ENCODE measurements at regions not wholly inside any gene's neighbourhood (a gene's known extent, or its start where the extent isn't known, plus 50 kb on each side); places are given as distances from the start of the nearest gene placed in this dataset.

- no peak for TF ChIP-seq RFX5 (IDR thresholded peaks at IDR 0.05; ENCODE audit: low read depth, low read length)
- no peak for TF ChIP-seq ZNF224 (CRISPR knock-in tag; IDR thresholded peaks at IDR 0.05)
- no peak for TF ChIP-seq PRMT5 (CRISPR knock-in tag; IDR thresholded peaks at IDR 0.05)
These were observed 94.7 kb upstream of the WARS2 start (continued) for GRCh38 chr1:119235120-119235519.

- no peak overlapping the region for H3K4me2 ChIP-seq (ENCODE audit: insufficient read depth, low read length)
- H3K9ac ChIP-seq (ENCODE audit: insufficient read depth in 1 of 2, low read depth in 2 of 2, low read length in 2 of 2): no peak overlapping the region
- no peaks in the 10 kb centered on the region for H3K79me2 ChIP-seq (ENCODE audit: control insufficient read depth, insufficient read depth, low read length)
- DNase-seq (ENCODE audit: extremely low read depth in 1 of 4, low spot score in 3 of 4): no peak
- in situ Hi-C loops (cut with MboI) (no loop called here), intact Hi-C loops (cut with micrococcal nuclease) (no loop called here)
- H3K27me3 ChIP-seq (ENCODE audit: control insufficient read depth in 2 of 2, insufficient read depth in 2 of 2, low read length in 2 of 2): peaks cover 0 to 4% of the 10 kb centered on the region in 2 experiments; a peak in 2 of 5 replicates
- no peak overlapping the region for H3K4me3 ChIP-seq
- H3K9me3 ChIP-seq (replicated peaks; ENCODE audit: control insufficient read depth, insufficient read depth, low read depth, low read length): no peaks in the 10 kb centered on the region
- TF ChIP-seq CC2D1A (IDR thresholded peaks at IDR 0.05) (no peak), NCOA1 (IDR thresholded peaks at IDR 0.05; ENCODE audit: low read depth) (no peak)
- POLR2A ChIA-PET: interaction anchor here (1.0 kb wide), 1 partner anchor 14 kb away, joined by 3 read pairs; no protein-coding TSS in a partner anchor
- H3K4me1 ChIP-seq (replicated peaks in 1 of 2; ENCODE audit: control insufficient read depth in 2 of 2, insufficient read depth in 2 of 2, low read length in 2 of 2): no peaks in the 10 kb centered on the region
- H4K20me1 ChIP-seq (replicated peaks; ENCODE audit: control insufficient read depth, insufficient read depth, low read length): no peaks in the 10 kb centered on the region
- no peaks in the 10 kb centered on the region for H3K36me3 ChIP-seq (ENCODE audit: control insufficient read depth, insufficient read depth, low read length)
- no peaks in the 10 kb centered on the region for H3K9me1 ChIP-seq (ENCODE audit: control insufficient read depth, insufficient read depth, low read length)
- CTCF ChIA-PET (ENCODE audit: low intra/inter-chr PET ratio): no interaction called here
- FAIRE-seq: no peak
- no peak overlapping the region for H2AFZ ChIP-seq (ENCODE audit: low read depth, low read length)
- no TSS peak for BruUV-seq (replicated peaks)
- no peak for ATAC-seq
- no peak overlapping the region for H3K27ac ChIP-seq (ENCODE audit: extremely low read depth, low read depth, low read length)
- 0% methylated on average over 1 of the region's 1 CpG for WGBS (ENCODE audit: insufficient coverage, low coverage, missing lambda C conversion rate)
These were observed 105.4 kb upstream of the WARS2 start for GRCh38 chr1:119245881-119246280.

GRCh38 chr1:119249283-119249682, 108.8 kb upstream of the WARS2 start:
- H4K20me1 ChIP-seq (replicated peaks; ENCODE audit: control insufficient read depth, insufficient read depth, low read length): no peaks in the 10 kb centered on the region
- 3% methylated on average over 5 of the region's 5 CpGs for WGBS (ENCODE audit: insufficient coverage, low coverage, missing lambda C conversion rate)
- H2AFZ ChIP-seq (ENCODE audit: low read depth, low read length): no peak overlapping the region
- no peaks in the 10 kb centered on the region for H3K79me2 ChIP-seq (ENCODE audit: control insufficient read depth, insufficient read depth, low read length)
- no peaks in the 10 kb centered on the region for H3K4me1 ChIP-seq (replicated peaks in 1 of 2; ENCODE audit: control insufficient read depth in 2 of 2, insufficient read depth in 2 of 2, low read length in 2 of 2)
- no peak overlapping the region for H3K4me3 ChIP-seq
- CTCF ChIA-PET (ENCODE audit: low intra/inter-chr PET ratio): no interaction called here
- BruUV-seq (replicated peaks): no TSS peak
- DNase-seq (ENCODE audit: extremely low read depth in 1 of 4, low spot score in 3 of 4): peak in 1 of 4 experiments; percentile 8
- no peak for ATAC-seq
- no peak overlapping the region for H3K4me2 ChIP-seq (ENCODE audit: insufficient read depth, low read length)
- no peaks in the 10 kb centered on the region for H3K9me3 ChIP-seq (replicated peaks; ENCODE audit: control insufficient read depth, insufficient read depth, low read depth, low read length)
- H3K27ac ChIP-seq (ENCODE audit: extremely low read depth, low read depth, low read length): no peak overlapping the region
- no peaks in the 10 kb centered on the region for H3K9me1 ChIP-seq (ENCODE audit: control insufficient read depth, insufficient read depth, low read length)
- in situ Hi-C loops (cut with MboI) (no loop called here), intact Hi-C loops (cut with micrococcal nuclease) (no loop called here)
- H3K9ac ChIP-seq (ENCODE audit: insufficient read depth in 1 of 2, low read depth in 2 of 2, low read length in 2 of 2): no peak overlapping the region
- POLR2A ChIA-PET: interaction anchor here (0.8 kb wide), 1 partner anchor 13 kb away, joined by 4 read pairs; no protein-coding TSS in a partner anchor
- H3K27me3 ChIP-seq (ENCODE audit: control insufficient read depth in 2 of 2, insufficient read depth in 2 of 2, low read length in 2 of 2): peaks cover 0 to 1% of the 10 kb centered on the region in 2 experiments; a peak in 2 of 5 replicates
- FAIRE-seq: no peak
- H3K36me3 ChIP-seq (ENCODE audit: control insufficient read depth, insufficient read depth, low read length): no peaks in the 10 kb centered on the region
- peak; percentile 93 for TF ChIP-seq NFIC (IDR thresholded peaks at IDR 0.05)
- TF ChIP-seq NFIX (CRISPR knock-in tag; IDR thresholded peaks at IDR 0.05; ENCODE audit: low read depth): peak; percentile 89
- TF ChIP-seq GTF3C2 (IDR thresholded peaks at IDR 0.05; ENCODE audit: borderline replicate concordance, extremely low read depth, insufficient read length): no peak
- TF ChIP-seq CLOCK (CRISPR knock-in tag; IDR thresholded peaks at IDR 0.05; ENCODE audit: borderline replicate concordance): no peak
